Parathyroid adenoma (tissue), 2 donors: ENCODE measurements at regions not wholly inside any gene's neighbourhood (a gene's known extent, or its start where the extent isn't known, plus 50 kb on each side); places are given as distances from the start of the nearest gene placed in this dataset.

Experiments
- H2AFZ ChIP-seq: fragments of 300-600 bp; sonication (generic); one replicate; pipeline ENCODE4 v1.7.0; 2017; ENCODE audit warnings: antibody characterized with exemption, mild to moderate bottlenecking
- H3K27ac ChIP-seq: fragments of 300-600 bp; sonication (generic); one replicate; pipeline ENCODE4 v1.7.0; 2017
- H3K27me3 ChIP-seq: fragments of 300-600 bp; sonication (generic); one replicate; pipeline ENCODE4 v1.7.0; 2017; ENCODE audit warnings: low read length; ENCODE audit not compliant: control insufficient read depth, insufficient read depth
- H3K36me3 ChIP-seq: fragments of 300-600 bp; sonication (generic); one replicate; pipeline ENCODE4 v1.7.0; 2017; ENCODE audit warnings: low read length; ENCODE audit not compliant: control insufficient read depth, insufficient read depth
- H3K4me1 ChIP-seq: fragments of 300-600 bp; sonication (generic); one replicate; pipeline ENCODE4 v1.7.0; 2017; ENCODE audit warnings: control low read depth
- H3K4me2 ChIP-seq: fragments of 300-600 bp; sonication (generic); one replicate; pipeline ENCODE4 v1.7.0; 2017; ENCODE audit warnings: low read length
- H3K4me3 ChIP-seq: fragments of 300-600 bp; sonication (generic); one replicate; pipeline ENCODE4 v1.7.0; 2017; ENCODE audit warnings: low read depth, low read length
- H3K79me2 ChIP-seq: fragments of 300-600 bp; sonication (generic); one replicate; pipeline ENCODE4 v1.7.0; 2017; ENCODE audit warnings: control low read depth
- H3K9ac ChIP-seq: fragments of 300-600 bp; sonication (generic); one replicate; pipeline ENCODE4 v1.7.0; 2017; ENCODE audit warnings: mild to moderate bottlenecking
- H3K9me3 ChIP-seq: fragments of 300-600 bp; sonication (generic); one replicate; pipeline ENCODE4 v1.7.0; 2017; ENCODE audit warnings: low read length; ENCODE audit not compliant: control insufficient read depth
- TF ChIP-seq, protein P1 (sequence below): fragments of 300-600 bp; sonication (generic); IDR thresholded peaks from one replicate; pipeline ENCODE4 v1.7.0; 2017; ENCODE audit warnings: antibody characterized with exemption, mild to moderate bottlenecking
- donor health status: primary hyperparathyroidism.

DNA sequence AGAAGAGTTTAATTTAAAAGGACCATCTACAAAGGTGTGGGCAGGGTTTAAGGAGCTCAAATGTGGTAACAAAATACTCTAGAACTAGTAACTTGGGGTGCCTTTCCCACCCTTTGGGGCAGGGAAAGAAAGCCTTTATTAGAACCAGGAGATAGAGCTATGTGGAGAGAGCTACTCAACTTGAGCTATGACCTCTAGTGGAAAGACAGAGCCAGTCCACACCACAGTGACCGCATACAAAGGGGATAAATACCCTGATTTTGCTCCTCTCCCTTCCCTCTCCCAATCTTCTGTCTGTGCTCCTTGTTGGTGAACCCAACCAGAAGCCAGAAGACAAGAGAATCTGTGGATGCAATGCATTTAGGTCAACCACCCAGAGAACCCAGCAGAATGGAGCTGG is 54.4 kb upstream of the JAK1 start:
- Histone ChIP-seq H3K27me3 (no peaks in the 10 kb centered on the region), H3K4me3 (no peak overlapping the region), H3K4me2 (no peak overlapping the region), H2AFZ (no peak overlapping the region), H3K9ac (no peak overlapping the region), H3K36me3 (no peaks in the 10 kb centered on the region), H3K27ac (no peak overlapping the region), H3K79me2 (no peaks in the 10 kb centered on the region), H3K9me3 (no peaks in the 10 kb centered on the region), H3K4me1 (no peaks in the 10 kb centered on the region)
- TF ChIP-seq, protein P1, sequence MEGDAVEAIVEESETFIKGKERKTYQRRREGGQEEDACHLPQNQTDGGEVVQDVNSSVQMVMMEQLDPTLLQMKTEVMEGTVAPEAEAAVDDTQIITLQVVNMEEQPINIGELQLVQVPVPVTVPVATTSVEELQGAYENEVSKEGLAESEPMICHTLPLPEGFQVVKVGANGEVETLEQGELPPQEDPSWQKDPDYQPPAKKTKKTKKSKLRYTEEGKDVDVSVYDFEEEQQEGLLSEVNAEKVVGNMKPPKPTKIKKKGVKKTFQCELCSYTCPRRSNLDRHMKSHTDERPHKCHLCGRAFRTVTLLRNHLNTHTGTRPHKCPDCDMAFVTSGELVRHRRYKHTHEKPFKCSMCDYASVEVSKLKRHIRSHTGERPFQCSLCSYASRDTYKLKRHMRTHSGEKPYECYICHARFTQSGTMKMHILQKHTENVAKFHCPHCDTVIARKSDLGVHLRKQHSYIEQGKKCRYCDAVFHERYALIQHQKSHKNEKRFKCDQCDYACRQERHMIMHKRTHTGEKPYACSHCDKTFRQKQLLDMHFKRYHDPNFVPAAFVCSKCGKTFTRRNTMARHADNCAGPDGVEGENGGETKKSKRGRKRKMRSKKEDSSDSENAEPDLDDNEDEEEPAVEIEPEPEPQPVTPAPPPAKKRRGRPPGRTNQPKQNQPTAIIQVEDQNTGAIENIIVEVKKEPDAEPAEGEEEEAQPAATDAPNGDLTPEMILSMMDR: no peak

DNA sequence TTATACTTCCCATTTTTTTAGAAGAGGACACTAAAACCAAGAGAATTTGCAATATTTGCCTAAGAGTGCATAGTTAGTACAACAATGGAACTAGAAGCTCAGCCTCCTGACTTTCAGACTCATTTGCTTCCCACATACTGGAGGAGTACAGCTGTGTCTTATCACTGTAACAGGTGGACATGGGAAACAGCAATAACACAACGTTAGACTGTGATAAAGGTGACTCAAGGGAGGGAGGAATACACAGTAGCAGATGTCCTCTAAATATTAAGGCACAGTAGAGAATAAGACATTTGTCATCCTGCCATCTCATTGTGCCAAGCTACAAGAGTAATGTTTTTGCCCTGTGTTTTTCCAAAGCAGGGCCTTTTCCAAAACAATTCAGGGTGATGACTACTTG is 55.4 kb upstream of the JAK1 start:
- H3K27ac ChIP-seq: no peak overlapping the region

DNA sequence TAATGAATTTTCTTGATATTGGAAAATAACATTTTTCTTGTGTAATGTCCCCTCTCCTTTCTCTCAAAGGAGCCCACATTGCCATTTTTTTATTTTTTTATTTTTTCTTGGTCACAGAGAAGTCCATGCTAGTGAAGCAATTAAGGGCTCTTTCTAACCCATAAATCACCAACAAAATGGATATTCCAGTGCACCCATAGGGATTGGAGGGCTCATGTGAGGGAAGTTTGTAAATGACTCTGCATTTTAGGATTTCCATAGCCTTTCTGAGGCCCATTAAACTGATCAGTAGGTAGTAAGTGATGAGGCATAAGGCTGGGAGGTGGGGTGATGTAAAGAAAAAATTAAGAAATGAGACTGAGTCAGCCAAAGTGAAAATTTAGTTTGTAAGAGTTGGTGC is 55.9 kb upstream of the JAK1 start:
- no peaks in the 10 kb centered on the region for H3K36me3 ChIP-seq
- peaks cover 3% of the 10 kb centered on the region for H3K4me1 ChIP-seq
- no peak overlapping the region for H3K27ac ChIP-seq
- no peaks in the 10 kb centered on the region for H3K79me2 ChIP-seq
- no peak overlapping the region for H2AFZ ChIP-seq
- no peak overlapping the region for H3K4me2 ChIP-seq
- H3K9me3 ChIP-seq: no peaks in the 10 kb centered on the region
- H3K27me3 ChIP-seq: no peaks in the 10 kb centered on the region
- no peak overlapping the region for H3K4me3 ChIP-seq
- TF ChIP-seq, protein P1: no peak
- H3K9ac ChIP-seq: no peak overlapping the region

More for the DNA sequence above, 55.4 kb upstream of the JAK1 start:
- TF ChIP-seq, protein P1: no peak
- Histone ChIP-seq H2AFZ (no peak overlapping the region), H3K27me3 (no peaks in the 10 kb centered on the region), H3K4me3 (no peak overlapping the region), H3K36me3 (no peaks in the 10 kb centered on the region), H3K4me2 (no peak overlapping the region), H3K9ac (no peak overlapping the region), H3K9me3 (no peaks in the 10 kb centered on the region), H3K79me2 (no peaks in the 10 kb centered on the region), H3K4me1 (peaks cover 3% of the 10 kb centered on the region)

DNA sequence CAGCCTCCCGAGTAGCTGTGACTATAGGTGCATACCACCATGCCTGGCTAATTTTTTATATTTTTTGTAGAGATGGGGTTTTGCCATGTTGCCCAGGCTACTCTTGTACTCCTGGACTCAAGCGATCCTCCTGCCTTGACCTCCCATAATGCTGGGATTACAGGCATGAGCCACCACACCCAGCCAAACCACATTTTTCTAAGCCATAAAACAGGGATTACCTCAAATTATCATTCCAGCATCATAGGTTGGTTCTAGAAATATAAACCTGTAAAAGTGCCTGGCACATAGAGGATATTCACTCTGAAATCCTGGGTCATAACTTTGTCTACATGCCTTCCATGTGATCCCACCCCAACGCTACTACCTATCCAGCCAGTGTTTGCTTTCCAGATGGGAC is 59.4 kb upstream of the JAK1 start:
- no peak overlapping the region for H3K4me2 ChIP-seq
- no peaks in the 10 kb centered on the region for H3K79me2 ChIP-seq
- H2AFZ ChIP-seq: no peak overlapping the region
- TF ChIP-seq, protein P1: no peak
- no peak overlapping the region for H3K27ac ChIP-seq
- H3K9ac ChIP-seq: no peak overlapping the region
- no peaks in the 10 kb centered on the region for H3K27me3 ChIP-seq
- no peaks in the 10 kb centered on the region for H3K36me3 ChIP-seq
- no peak overlapping the region for H3K4me3 ChIP-seq
- H3K9me3 ChIP-seq: no peaks in the 10 kb centered on the region
- peaks cover 11% of the 10 kb centered on the region for H3K4me1 ChIP-seq

DNA sequence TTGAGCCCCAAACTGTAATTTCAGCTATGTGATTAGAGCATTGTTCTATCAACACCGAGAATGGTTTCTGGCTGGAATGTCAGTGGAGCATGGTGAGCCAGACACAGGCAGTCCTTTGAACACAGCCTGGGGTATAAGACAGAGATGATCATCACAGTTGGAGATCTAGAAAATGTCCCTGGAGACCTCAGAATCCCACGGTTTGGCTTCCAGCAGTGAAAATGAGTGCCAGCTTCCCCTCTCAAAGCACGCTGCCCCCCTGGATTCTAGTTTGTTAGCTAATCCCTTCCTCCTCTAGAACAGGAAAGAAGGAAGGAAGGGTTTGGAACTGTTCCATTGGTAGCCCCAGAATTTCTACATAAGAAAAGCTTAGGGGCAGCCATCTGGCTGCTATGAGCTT is 59.9 kb upstream of the JAK1 start:
- Histone ChIP-seq H3K9me3 (no peaks in the 10 kb centered on the region), H3K27me3 (no peaks in the 10 kb centered on the region), H3K4me1 (peaks cover 11% of the 10 kb centered on the region), H3K4me3 (no peak overlapping the region), H3K4me2 (no peak overlapping the region), H3K9ac (no peak overlapping the region), H3K27ac (no peak overlapping the region), H2AFZ (no peak overlapping the region), H3K79me2 (no peaks in the 10 kb centered on the region), H3K36me3 (no peaks in the 10 kb centered on the region)
- TF ChIP-seq, protein P1: no peak
